BE2C (cell line): ENCODE measurements at regions not wholly inside any gene's neighbourhood (a gene's known extent, or its start where the extent isn't known, plus 50 kb on each side); places are given as distances from the start of the nearest gene placed in this dataset.

Experiments used
- DNase-seq: peaks from one replicate; pipeline ENCODE4 v3.0.0-alpha.2; 2020
- H3K27me3 ChIP-seq: fragments of 250-450 bp; sonication (Bioruptor Pico); 2 replicates; pipeline ENCODE4 v1.5.1; 2020; ENCODE audit warnings: mild to moderate bottlenecking
- H3K36me3 ChIP-seq: fragments of 250-450 bp; sonication (Bioruptor Pico); 2 replicates; pipeline ENCODE4 v1.5.1; 2020; ENCODE audit warnings: mild to moderate bottlenecking
- H3K4me1 ChIP-seq: fragments of 250-450 bp; sonication (Bioruptor Pico); 2 replicates; pipeline ENCODE4 v1.5.1; 2020
- H3K4me3 ChIP-seq: 2 replicates; pipeline ENCODE4 v1.5.1; 2011; ENCODE audit warnings: low read depth, low read length
- H3K9me3 ChIP-seq: fragments of 250-450 bp; sonication (Bioruptor Pico); 2 replicates; pipeline ENCODE4 v1.5.1; 2020
- CTCF ChIP-seq: IDR thresholded peaks from 2 replicates; pipeline ENCODE4 v1.5.1; 2012; ENCODE audit warnings: mild to moderate bottlenecking, low read depth, low read length

- no peak for DNase-seq
- no peaks in the 10 kb centered on the region for H3K36me3 ChIP-seq
- H3K4me3 ChIP-seq = no peak overlapping the region
- H3K9me3 ChIP-seq = peaks cover 3% of the 10 kb centered on the region
- TF ChIP-seq CTCF = no peak
- no peaks in the 10 kb centered on the region for H3K4me1 ChIP-seq
- no peaks in the 10 kb centered on the region for H3K27me3 ChIP-seq
Observed at GRCh38 chr5:5625491-5625890, 203.0 kb downstream of the ICE1 start.

GRCh38 chr5:5623397-5623796, 200.9 kb downstream of the ICE1 start:
- Histone ChIP-seq H3K4me3 (no peak overlapping the region), H3K27me3 (no peaks in the 10 kb centered on the region), H3K9me3 (peaks cover 3% of the 10 kb centered on the region), H3K4me1 (0 out of 2 replicates have a peak, but pooled peaks cover 2% of the 10 kb centered on the region), H3K36me3 (no peaks in the 10 kb centered on the region)
- TF ChIP-seq CTCF = no peak
- no peak for DNase-seq

GRCh38 chr5:5622806-5623205, 200.3 kb downstream of the ICE1 start:
- Histone ChIP-seq H3K4me3 (no peak overlapping the region), H3K27me3 (no peaks in the 10 kb centered on the region), H3K36me3 (no peaks in the 10 kb centered on the region), H3K4me1 (peaks cover 6% of the 10 kb centered on the region), H3K9me3 (peaks cover 3% of the 10 kb centered on the region)
- DNase-seq = no peak
- TF ChIP-seq CTCF = no peak

- Histone ChIP-seq H3K27me3 (no peaks in the 10 kb centered on the region), H3K4me3 (no peak overlapping the region), H3K9me3 (peaks cover 3% of the 10 kb centered on the region), H3K4me1 (peaks cover 25% of the 10 kb centered on the region), H3K36me3 (no peaks in the 10 kb centered on the region)
- no peak for TF ChIP-seq CTCF
- no peak for DNase-seq
Observed at GRCh38 chr5:5619546-5619945, 197.1 kb downstream of the ICE1 start.

- peak; percentile 55 for DNase-seq
- Histone ChIP-seq H3K27me3 (no peaks in the 10 kb centered on the region), H3K4me1 (peaks cover 25% of the 10 kb centered on the region), H3K9me3 (no peaks in the 10 kb centered on the region; the same call in 1 of the 2 replicates), H3K36me3 (no peaks in the 10 kb centered on the region), H3K4me3 (no peak overlapping the region)
- TF ChIP-seq CTCF = no peak
Observed at GRCh38 chr5:5617024-5617423, 194.5 kb downstream of the ICE1 start.

GRCh38 chr5:5616247-5616895, 193.9 kb downstream of the ICE1 start:
- peak; percentile 67 for TF ChIP-seq CTCF

More at GRCh38 chr5:5616247-5616895, 193.9 kb downstream of the ICE1 start:
- Histone ChIP-seq H3K9me3 (no peaks in the 10 kb centered on the region; the same call in 1 of the 2 replicates), H3K4me1 (peaks cover 25% of the 10 kb centered on the region), H3K4me3 (peak overlapping the region; percentile 6), H3K36me3 (no peaks in the 10 kb centered on the region), H3K27me3 (no peaks in the 10 kb centered on the region)
- peak; percentile 63 for DNase-seq
